Neural cell (in vitro differentiated cells): ENCODE measurements at regions not wholly inside any gene's neighbourhood (a gene's known extent, or its start where the extent isn't known, plus 50 kb on each side); places are given as distances from the start of the nearest gene placed in this dataset.

ENCODE experiments used
- CTCF ChIP-seq: fragments of 450-650 bp; IDR thresholded peaks from 2 replicates; pipeline ENCODE4 v1.5.1; 2014; ENCODE audit warnings: antibody characterized with exemption, mild to moderate bottlenecking, moderate library complexity; ENCODE audit not compliant: poor library complexity, severe bottlenecking
- EP300 ChIP-seq: fragments of 450-650 bp; conservative IDR thresholded peaks from 2 replicates; pipeline ENCODE4 v1.6.1; 2014; ENCODE audit warnings: antibody characterized with exemption, mild to moderate bottlenecking, moderate library complexity; ENCODE audit not compliant: poor library complexity, severe bottlenecking
- EZH2 ChIP-seq: fragments of 200-600, 300-800 bp; shearing (Covaris generic), sonication (generic); IDR thresholded peaks from 2 replicates; pipeline ENCODE4 v1.6.1; 2014; ENCODE audit warnings: antibody characterized with exemption, low read length, borderline replicate concordance, mild to moderate bottlenecking; ENCODE audit not compliant: insufficient read depth, poor library complexity, severe bottlenecking
- MXI1 ChIP-seq: fragments of 450-650 bp; conservative IDR thresholded peaks from 2 replicates; pipeline ENCODE4 v1.6.1; 2014; ENCODE audit warnings: antibody characterized with exemption, mild to moderate bottlenecking; ENCODE audit not compliant: poor library complexity, severe bottlenecking
- POLR2AphosphoS5 ChIP-seq: IDR thresholded peaks from 2 replicates; pipeline ENCODE4 v1.6.1; 2012
- RAD21 ChIP-seq: fragments of 450-650 bp; conservative IDR thresholded peaks from 2 replicates; pipeline ENCODE4 v1.6.1; 2014; ENCODE audit warnings: antibody characterized with exemption, mild to moderate bottlenecking, moderate library complexity
- REST ChIP-seq: IDR thresholded peaks from 2 replicates; pipeline ENCODE4 v1.6.1; 2012; ENCODE audit warnings: borderline replicate concordance
- TAF1 ChIP-seq: IDR thresholded peaks from 2 replicates; pipeline ENCODE4 v1.6.1; 2012; ENCODE audit warnings: low read depth

GRCh38 chr17:71145486-71145885 is 975.3 kb upstream of the SOX9 start:
- TF ChIP-seq CTCF (no peak), EP300 (no peak), REST (no peak), TAF1 (no peak), POLR2AphosphoS5 (no peak), EZH2 (no peak), RAD21 (no peak), MXI1 (no peak)
